Sigmoid colon (tissue), 6 donors: ENCODE measurements at regions not wholly inside any gene's neighbourhood (a gene's known extent, or its start where the extent isn't known, plus 50 kb on each side); places are given as distances from the start of the nearest gene placed in this dataset.

Source experiments
- DNase-seq: peaks from one replicate; pipeline ENCODE4 v3.0.0-alpha.2; 2019
- H3K27ac ChIP-seq, 4 donors: fragments of 200-600 bp; sonication (generic); one replicate each; pipeline ENCODE4 v1.5.1; 2016 to 2019; ENCODE audit warnings: mild to moderate bottlenecking in 1 of 4
- H3K27me3 ChIP-seq, 3 donors: fragments of 200-600 bp; sonication (generic); one replicate each; pipeline ENCODE4 v1.5.1; 2019; ENCODE audit warnings: mild to moderate bottlenecking in 1 of 3
- H3K36me3 ChIP-seq, 4 donors: fragments of 200-600 bp; sonication (generic); one replicate each; pipeline ENCODE4 v1.5.1; 2016 to 2019
- H3K4me1 ChIP-seq, 4 donors: fragments of 200-600 bp; sonication (generic); one replicate each; pipeline ENCODE4 v1.5.1; 2017 to 2019
- H3K4me3 ChIP-seq, 4 donors: fragments of 200-600 bp; sonication (generic); one replicate each; pipeline ENCODE4 v1.5.1; 2017 to 2019; ENCODE audit warnings: mild to moderate bottlenecking in 2 of 4, moderate library complexity in 1 of 4
- H3K9me3 ChIP-seq, 4 donors: fragments of 200-600 bp in 3 of 4; sonication (generic) in 3 of 4; one replicate each; pipeline versions ENCODE4 v1.5.1 to v1.6.1; 2013 to 2019
- CTCF ChIP-seq, 4 experiments: fragments of 450-650 bp in 3 of 4; fragments of 200-600 bp in 1 of 4; IDR thresholded peaks; one replicate each; pipeline ENCODE4 v1.5.1; 2016 to 2019; ENCODE audit warnings: antibody characterized with exemption in 4 of 4, mild to moderate bottlenecking in 3 of 4, moderate library complexity in 2 of 4
- EP300 ChIP-seq, 4 donors: sonication (generic); formaldehyde crosslinking; IDR thresholded peaks; one replicate each; pipeline ENCODE4 v1.6.1; 2017; ENCODE audit warnings: antibody characterized with exemption in 4 of 4
- POLR2A ChIP-seq, 2 donors: fragments of 450-650 bp; IDR thresholded peaks; one replicate each; pipeline ENCODE4 v1.6.1; 2016; ENCODE audit warnings: antibody characterized with exemption in 2 of 2, mild to moderate bottlenecking in 2 of 2, moderate library complexity in 2 of 2
- POLR2AphosphoS5 ChIP-seq, 4 donors: sonication (generic); formaldehyde crosslinking; IDR thresholded peaks; one replicate each; pipeline ENCODE4 v1.6.1; 2017; ENCODE audit warnings: antibody characterized with exemption in 4 of 4
- WGBS, 2 donors: extraction: QIAGEN DNeasy Blood & Tissue Kit; methylation state at CpG; one replicate each; pipeline ENCODE4 v1.1.7; 2013; 5-methylcytosine and 5-hydroxymethylcytosine counted together
- intact Hi-C: fragments of 100-400 bp; cut with DNase I; formaldehyde crosslinking; loops from one replicate; pipeline ENCODE4 v1.15.1; 2023
- donor health status: healthy with polysubstance abuse.
- donor health status: healthy.

- H3K27ac ChIP-seq = peak overlapping the region; percentile 81 to 88 (median 82)
- H3K9me3 ChIP-seq = no peaks in the 10 kb centered on the region
- H3K4me1 ChIP-seq = peaks cover 0 to 35% (median 30%) of the 10 kb centered on the region in 4 donors
- peak; percentile 82 for DNase-seq
- no peaks in the 10 kb centered on the region for H3K27me3 ChIP-seq
- intact Hi-C loops = no loop called here
- no peak overlapping the region for H3K4me3 ChIP-seq
- H3K36me3 ChIP-seq = no peaks in the 10 kb centered on the region
- TF ChIP-seq POLR2A (IDR thresholded peaks at IDR 0.05) (no peak), CTCF (IDR thresholded peaks at IDR 0.05) (no peak), EP300 (IDR thresholded peaks at IDR 0.05) (peak in 3 of 4 donors; percentile 23 to 55 (median 47)), POLR2AphosphoS5 (IDR thresholded peaks at IDR 0.05) (peak; percentile 27 to 74 (median 70))
- WGBS, 2 donors = 56 to 59% methylated on average over 8 of the region's 8 CpGs
Measured at GRCh38 chr7:132065193-132065988, 509.0 kb upstream of the PODXL start.

- no peaks in the 10 kb centered on the region for H3K36me3 ChIP-seq
- H3K4me3 ChIP-seq = no peak overlapping the region
- intact Hi-C loops = no loop called here
- H3K27me3 ChIP-seq = no peaks in the 10 kb centered on the region
- WGBS, 2 donors = 76 to 81% methylated on average over 7 of the region's 7 CpGs
- TF ChIP-seq POLR2A (IDR thresholded peaks at IDR 0.05) (no peak), CTCF (IDR thresholded peaks at IDR 0.05) (no peak), EP300 (IDR thresholded peaks at IDR 0.05) (no peak), POLR2AphosphoS5 (IDR thresholded peaks at IDR 0.05) (no peak)
- H3K27ac ChIP-seq = no peak overlapping the region
- DNase-seq = no peak
- peaks cover 0 to 35% (median 30%) of the 10 kb centered on the region in 4 donors for H3K4me1 ChIP-seq
- no peaks in the 10 kb centered on the region for H3K9me3 ChIP-seq
Measured at GRCh38 chr7:132063800-132064199, 507.4 kb upstream of the PODXL start.

- Histone ChIP-seq H3K27ac (no peak overlapping the region), H3K27me3 (no peaks in the 10 kb centered on the region), H3K36me3 (no peaks in the 10 kb centered on the region), H3K4me1 (peaks cover 0 to 21% (median 20%) of the 10 kb centered on the region in 4 donors), H3K4me3 (no peak overlapping the region), H3K9me3 (no peaks in the 10 kb centered on the region)
- intact Hi-C loops = no loop called here
- no peak for TF ChIP-seq CTCF (IDR thresholded peaks at IDR 0.05)
- TF ChIP-seq POLR2AphosphoS5 (IDR thresholded peaks at IDR 0.05) = no peak
- TF ChIP-seq POLR2A (IDR thresholded peaks at IDR 0.05) = no peak
- no peak for TF ChIP-seq EP300 (IDR thresholded peaks at IDR 0.05)
- 87 to 90% methylated on average over 2 of the region's 2 CpGs for WGBS, 2 donors
- no peak for DNase-seq
Measured at GRCh38 chr7:132061937-132062336, 505.5 kb upstream of the PODXL start.

- 76 to 78% methylated on average over 4 of the region's 4 CpGs for WGBS, 2 donors
- no peak for DNase-seq
- H3K9me3 ChIP-seq = no peaks in the 10 kb centered on the region
- H3K4me1 ChIP-seq = peaks cover 0 to 18% (median 17%) of the 10 kb centered on the region in 4 donors
- TF ChIP-seq POLR2A (IDR thresholded peaks at IDR 0.05) (no peak), POLR2AphosphoS5 (IDR thresholded peaks at IDR 0.05) (no peak), CTCF (IDR thresholded peaks at IDR 0.05) (no peak), EP300 (IDR thresholded peaks at IDR 0.05) (no peak)
- H3K27me3 ChIP-seq = no peaks in the 10 kb centered on the region
- H3K27ac ChIP-seq = no peak overlapping the region
- no peak overlapping the region for H3K4me3 ChIP-seq
- intact Hi-C loops = no loop called here
- H3K36me3 ChIP-seq = no peaks in the 10 kb centered on the region
Measured at GRCh38 chr7:132059141-132059540, 502.7 kb upstream of the PODXL start.
